Stomach smooth muscle (tissue), 2 donors: ENCODE measurements at regions not wholly inside any gene's neighbourhood (a gene's known extent, or its start where the extent isn't known, plus 50 kb on each side); places are given as distances from the start of the nearest gene placed in this dataset.

Experiments
- H3K27ac ChIP-seq: one replicate; pipeline ENCODE4 v1.7.0; 2013; ENCODE audit warnings: mild to moderate bottlenecking, low read length, inconsistent platforms
- H3K27me3 ChIP-seq, 2 donors: one replicate each; pipeline ENCODE4 v1.7.0; 2013; ENCODE audit warnings: low read length in 2 of 2; ENCODE audit not compliant: insufficient read depth in 2 of 2, control insufficient read depth in 1 of 2
- H3K36me3 ChIP-seq, 2 donors: one replicate each; pipeline ENCODE4 v1.7.0; 2013; ENCODE audit warnings: low read length in 2 of 2; ENCODE audit not compliant: control insufficient read depth in 2 of 2, insufficient read depth in 2 of 2
- H3K4me1 ChIP-seq: one replicate; pipeline ENCODE4 v1.7.0; 2013; ENCODE audit warnings: low read length; ENCODE audit not compliant: control insufficient read depth, insufficient read depth
- H3K4me3 ChIP-seq, 2 donors: one replicate each; pipeline ENCODE4 v1.7.0; 2013; ENCODE audit warnings: low read length in 2 of 2
- H3K9ac ChIP-seq, 2 donors: one replicate each; pipeline ENCODE4 v1.7.0; 2013; ENCODE audit warnings: low read length in 2 of 2, mild to moderate bottlenecking in 1 of 2
- H3K9me3 ChIP-seq, 2 donors: one replicate each; pipeline ENCODE4 v1.7.0; 2013; ENCODE audit warnings: low read length in 2 of 2; ENCODE audit not compliant: control insufficient read depth in 2 of 2
- donor health status: healthy.
- donor health status: Pancreatic carcinoma.

DNA sequence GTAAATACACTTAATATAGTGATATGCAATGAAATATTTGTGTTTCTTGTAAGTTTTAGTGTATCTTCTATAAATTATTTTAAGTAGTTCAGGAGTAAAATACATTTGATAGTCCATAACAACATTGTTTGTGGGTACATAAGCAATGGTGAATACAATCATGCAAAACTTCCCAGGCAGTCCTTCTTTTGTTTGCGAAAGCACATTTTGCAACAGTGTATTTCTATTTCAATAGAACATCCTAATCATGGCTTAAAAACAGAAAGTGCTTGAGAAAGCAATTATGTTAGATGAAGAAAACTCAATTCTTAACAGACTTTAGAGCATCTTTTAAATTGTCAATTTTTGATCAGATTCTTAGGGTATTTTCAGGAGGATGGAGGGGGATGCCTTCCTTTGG lies 155.6 kb downstream of the POSTN start:
- Histone ChIP-seq H3K27ac (no peak overlapping the region), H3K27me3 (no peaks in the 10 kb centered on the region), H3K36me3 (no peaks in the 10 kb centered on the region), H3K4me1 (no peaks in the 10 kb centered on the region), H3K9ac (no peak overlapping the region), H3K4me3 (no peak overlapping the region), H3K9me3 (no peaks in the 10 kb centered on the region)

DNA sequence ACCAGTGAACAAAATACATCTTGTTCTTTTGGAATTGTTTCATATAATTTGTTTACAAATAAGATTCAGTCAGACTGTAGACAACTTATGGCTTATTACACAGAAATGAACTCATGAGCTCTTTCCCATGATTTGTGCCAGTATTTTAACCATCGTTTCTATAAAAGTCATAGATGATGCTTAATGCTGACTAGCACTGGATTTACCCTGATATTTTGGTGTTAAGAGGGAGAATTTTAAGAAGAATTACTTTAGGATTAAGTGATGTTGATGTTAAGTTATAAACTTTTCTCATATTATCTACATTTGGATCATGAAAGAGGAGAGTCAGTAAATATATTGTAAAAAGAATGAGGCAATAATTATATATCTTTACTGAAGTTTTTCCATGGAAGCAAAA lies 162.7 kb downstream of the POSTN start:
- no peak overlapping the region for H3K27ac ChIP-seq
- H3K4me3 ChIP-seq, result no peak overlapping the region
- no peaks in the 10 kb centered on the region for H3K27me3 ChIP-seq
- H3K4me1 ChIP-seq, result no peaks in the 10 kb centered on the region
- no peaks in the 10 kb centered on the region for H3K9me3 ChIP-seq
- no peak overlapping the region for H3K9ac ChIP-seq
- H3K36me3 ChIP-seq, result no peaks in the 10 kb centered on the region

DNA sequence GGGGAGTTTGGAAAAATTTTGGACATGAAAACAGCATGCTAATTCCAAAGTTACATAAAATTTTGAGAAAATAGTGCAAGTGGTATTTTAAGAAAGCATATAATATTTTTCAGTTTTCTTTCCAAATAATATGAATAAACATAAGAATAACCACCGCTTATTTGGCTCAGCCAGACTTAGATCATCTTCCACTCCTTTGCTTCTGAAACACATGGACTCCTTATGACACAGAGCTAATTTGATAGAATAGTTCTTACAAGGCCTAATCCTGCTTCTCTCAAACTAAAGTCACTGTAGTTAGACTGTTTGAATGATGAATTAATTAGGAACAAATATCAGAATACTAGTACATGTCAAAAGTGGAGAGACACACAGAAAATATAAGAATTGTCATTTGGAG lies 165.5 kb downstream of the POSTN start:
- H3K36me3 ChIP-seq, result no peaks in the 10 kb centered on the region
- H3K9me3 ChIP-seq, result no peaks in the 10 kb centered on the region
- H3K4me3 ChIP-seq, result no peak overlapping the region
- H3K27me3 ChIP-seq, result no peaks in the 10 kb centered on the region
- no peak overlapping the region for H3K27ac ChIP-seq
- no peaks in the 10 kb centered on the region for H3K4me1 ChIP-seq
- no peak overlapping the region for H3K9ac ChIP-seq

DNA sequence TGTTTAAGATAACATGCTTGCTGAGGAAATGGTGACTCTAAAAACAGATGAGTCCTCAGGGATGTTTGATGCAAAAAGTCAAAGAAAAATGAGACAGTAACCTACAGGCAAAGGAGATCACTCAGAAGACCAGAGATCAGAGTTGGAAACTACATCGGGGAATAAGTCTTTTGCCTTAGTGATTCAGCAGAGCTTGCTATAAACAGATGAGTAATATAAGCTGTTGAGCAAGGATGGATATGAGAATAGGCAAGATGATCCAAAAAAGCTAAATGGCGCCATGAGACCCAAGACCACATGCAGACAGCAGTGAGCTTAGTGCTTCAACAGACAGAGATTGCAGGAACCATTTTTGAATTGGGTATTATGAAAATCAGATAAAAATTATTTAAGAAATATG lies 168.6 kb downstream of the POSTN start:
- Histone ChIP-seq H3K4me1 (no peaks in the 10 kb centered on the region), H3K4me3 (no peak overlapping the region), H3K27me3 (no peaks in the 10 kb centered on the region), H3K36me3 (no peaks in the 10 kb centered on the region), H3K27ac (no peak overlapping the region), H3K9ac (no peak overlapping the region), H3K9me3 (no peaks in the 10 kb centered on the region)

DNA sequence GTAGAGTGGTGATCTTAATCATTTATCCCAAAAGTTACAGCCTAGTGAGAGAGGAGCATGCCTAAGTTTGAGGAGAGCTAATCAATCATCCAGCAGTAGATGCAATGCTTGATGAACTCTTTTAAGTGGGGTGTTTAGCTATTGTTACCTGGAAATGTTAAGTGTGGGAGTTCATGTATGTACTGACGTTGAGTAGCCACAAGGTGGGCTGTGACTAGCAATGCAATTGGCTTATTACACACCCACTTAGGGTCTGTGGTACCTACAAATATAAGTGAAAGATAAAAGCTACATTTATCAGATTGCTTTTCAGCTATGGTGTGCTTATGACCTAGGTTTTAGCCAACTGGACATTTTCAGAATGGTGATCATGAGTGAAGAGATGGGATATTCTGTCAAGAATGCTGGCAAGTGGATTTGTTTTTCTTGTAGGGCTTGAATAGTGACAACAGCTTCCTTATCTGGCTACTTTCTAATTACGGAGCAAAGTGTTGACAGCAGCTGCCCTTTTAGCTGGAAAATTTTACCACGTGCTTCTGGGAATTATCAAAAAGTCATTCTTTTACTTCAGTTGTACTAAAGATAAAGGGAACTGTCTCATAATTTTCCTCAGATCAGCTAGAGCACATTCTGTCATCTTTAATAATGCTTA lies 170.6 kb downstream of the POSTN start:
- Histone ChIP-seq H3K27me3 (no peaks in the 10 kb centered on the region), H3K4me1 (no peaks in the 10 kb centered on the region), H3K27ac (no peak overlapping the region), H3K36me3 (no peaks in the 10 kb centered on the region), H3K4me3 (no peak overlapping the region), H3K9ac (no peak overlapping the region), H3K9me3 (no peaks in the 10 kb centered on the region)

DNA sequence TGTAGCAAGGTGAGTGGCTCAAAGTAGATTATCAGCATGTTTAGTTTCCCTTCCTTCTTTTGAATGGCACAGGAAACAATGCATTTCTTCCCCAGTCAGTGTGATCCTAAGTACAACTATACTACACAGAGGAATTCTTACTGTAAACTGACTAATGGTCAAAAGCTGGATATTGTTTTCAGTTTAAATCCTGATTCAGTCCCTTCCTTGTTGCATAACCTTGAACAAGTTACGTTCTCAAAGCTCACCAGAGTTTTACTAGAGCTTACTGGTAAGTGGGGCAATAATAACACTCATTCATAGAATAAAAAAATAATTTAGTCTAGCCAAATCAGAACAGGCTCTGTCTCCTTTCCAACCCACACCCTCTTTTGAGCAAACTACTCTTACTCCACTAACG lies 180.1 kb downstream of the POSTN start:
- H3K27me3 ChIP-seq, result no peaks in the 10 kb centered on the region
- H3K9ac ChIP-seq, result no peak overlapping the region
- no peaks in the 10 kb centered on the region for H3K4me1 ChIP-seq
- H3K9me3 ChIP-seq, result no peaks in the 10 kb centered on the region
- no peaks in the 10 kb centered on the region for H3K36me3 ChIP-seq
- no peak overlapping the region for H3K4me3 ChIP-seq
- no peak overlapping the region for H3K27ac ChIP-seq

DNA sequence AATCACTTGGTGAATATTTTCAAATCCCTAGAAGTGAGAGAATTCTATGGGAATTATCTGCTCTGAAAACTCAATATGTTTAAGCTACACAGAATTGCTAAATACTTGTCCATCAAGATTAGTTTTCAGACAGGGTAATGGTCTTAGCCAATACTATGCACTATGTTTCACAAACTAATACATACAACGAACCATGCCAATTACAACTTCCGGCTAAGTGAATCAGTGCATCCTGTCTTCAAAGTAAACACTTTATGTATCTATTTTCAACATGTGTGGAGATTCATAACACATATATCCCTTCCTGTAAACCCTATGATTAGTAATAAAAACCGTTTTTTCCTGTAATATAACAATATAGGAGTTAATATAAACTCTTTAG lies 181.5 kb downstream of the POSTN start:
- Histone ChIP-seq H3K36me3 (no peaks in the 10 kb centered on the region), H3K27ac (no peak overlapping the region), H3K27me3 (no peaks in the 10 kb centered on the region), H3K4me1 (no peaks in the 10 kb centered on the region), H3K9me3 (no peaks in the 10 kb centered on the region), H3K4me3 (no peak overlapping the region), H3K9ac (no peak overlapping the region)

DNA sequence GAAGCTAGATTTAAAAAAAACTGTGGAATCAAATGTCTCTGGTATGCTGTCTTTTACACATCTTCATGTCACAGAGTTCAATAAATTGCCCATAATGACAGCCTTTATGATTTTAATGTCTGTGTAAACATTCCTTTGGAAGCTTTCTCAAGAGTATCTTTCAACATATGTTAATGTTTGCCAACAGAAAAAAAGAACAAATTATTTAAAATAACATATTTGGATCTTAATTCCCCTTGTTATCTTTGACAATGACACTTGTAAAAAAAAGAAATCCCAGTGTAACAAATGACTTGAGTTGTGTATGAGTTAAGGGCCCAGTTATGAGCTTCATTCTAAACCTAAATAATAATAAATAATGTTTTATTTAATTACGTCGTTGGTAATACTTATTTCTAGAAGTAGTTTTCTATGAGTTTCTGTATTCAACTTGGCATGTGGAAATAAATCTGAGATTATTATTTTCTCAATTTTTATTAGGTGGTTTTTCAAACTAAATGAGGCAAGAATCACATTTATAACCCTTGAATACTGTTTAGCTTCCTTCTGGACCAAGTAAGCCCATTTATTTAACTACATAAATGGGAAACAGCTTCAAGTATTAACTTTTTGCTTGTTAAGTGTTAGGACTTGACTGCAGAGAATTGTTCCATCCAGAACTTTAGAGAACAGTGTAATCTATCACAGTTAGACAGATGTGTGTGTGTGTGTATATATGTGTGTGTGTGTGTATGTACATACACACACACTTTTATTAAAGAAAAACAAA lies 182.1 kb downstream of the POSTN start:
- no peaks in the 10 kb centered on the region for H3K9me3 ChIP-seq
- H3K27me3 ChIP-seq, result no peaks in the 10 kb centered on the region
- H3K9ac ChIP-seq, result no peak overlapping the region
- no peaks in the 10 kb centered on the region for H3K36me3 ChIP-seq
- no peak overlapping the region for H3K4me3 ChIP-seq
- H3K4me1 ChIP-seq, result no peaks in the 10 kb centered on the region
- H3K27ac ChIP-seq, result no peak overlapping the region

DNA sequence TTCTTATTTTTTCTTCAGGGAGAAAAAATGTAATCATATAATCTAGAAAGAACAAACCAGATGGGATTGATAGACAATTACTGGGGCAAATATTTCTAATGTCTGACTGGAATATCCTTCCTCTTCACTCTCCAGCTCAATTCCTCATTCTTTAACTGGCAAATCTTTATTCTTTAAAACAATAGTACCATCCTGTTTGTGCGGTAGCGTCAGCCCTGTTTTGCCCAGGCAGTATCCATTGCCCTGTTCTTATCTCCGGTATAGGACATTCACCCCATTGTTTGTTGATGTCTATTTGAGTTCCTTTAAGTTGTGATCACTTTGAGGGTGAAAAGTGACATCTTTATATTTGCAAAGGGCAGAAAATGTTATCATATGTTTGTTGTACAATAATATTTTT lies 185.4 kb downstream of the POSTN start:
- no peaks in the 10 kb centered on the region for H3K9me3 ChIP-seq
- H3K9ac ChIP-seq, result no peak overlapping the region
- H3K4me3 ChIP-seq, result no peak overlapping the region
- no peaks in the 10 kb centered on the region for H3K27me3 ChIP-seq
- H3K4me1 ChIP-seq, result no peaks in the 10 kb centered on the region
- no peaks in the 10 kb centered on the region for H3K36me3 ChIP-seq
- no peak overlapping the region for H3K27ac ChIP-seq

DNA sequence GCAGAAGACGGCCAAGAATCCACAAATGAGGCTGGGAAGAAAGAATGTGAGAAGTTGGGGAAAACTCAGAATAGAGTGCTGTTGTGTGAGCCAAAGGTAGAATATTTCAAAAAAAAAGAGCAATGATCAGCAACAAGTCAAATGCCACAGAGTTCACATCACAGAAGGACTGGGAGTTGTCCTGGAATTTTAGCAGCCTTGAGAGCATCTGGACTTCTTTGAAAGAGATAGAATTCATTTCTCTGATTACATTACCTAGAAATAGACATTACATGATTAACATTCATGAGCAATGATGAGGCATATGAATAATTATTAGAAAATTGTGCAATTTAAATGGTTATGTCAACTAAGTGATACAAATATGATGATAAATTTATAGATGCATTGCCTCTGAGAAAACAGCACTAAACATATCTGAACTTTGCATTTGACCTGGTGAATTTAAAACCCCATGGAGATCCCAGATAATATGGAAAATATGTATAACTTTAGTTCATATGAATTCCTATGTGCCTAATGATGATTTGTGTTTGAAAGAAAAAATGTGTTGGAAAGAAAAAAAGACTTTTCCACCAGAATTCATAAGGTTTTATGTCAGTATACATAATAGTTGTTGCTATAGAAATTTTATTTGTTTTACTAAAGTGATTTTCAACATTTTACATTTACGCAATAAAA lies 186.2 kb downstream of the POSTN start:
- Histone ChIP-seq H3K9me3 (no peaks in the 10 kb centered on the region), H3K4me1 (no peaks in the 10 kb centered on the region), H3K27me3 (no peaks in the 10 kb centered on the region), H3K27ac (no peak overlapping the region), H3K4me3 (no peak overlapping the region), H3K9ac (no peak overlapping the region), H3K36me3 (no peaks in the 10 kb centered on the region)

DNA sequence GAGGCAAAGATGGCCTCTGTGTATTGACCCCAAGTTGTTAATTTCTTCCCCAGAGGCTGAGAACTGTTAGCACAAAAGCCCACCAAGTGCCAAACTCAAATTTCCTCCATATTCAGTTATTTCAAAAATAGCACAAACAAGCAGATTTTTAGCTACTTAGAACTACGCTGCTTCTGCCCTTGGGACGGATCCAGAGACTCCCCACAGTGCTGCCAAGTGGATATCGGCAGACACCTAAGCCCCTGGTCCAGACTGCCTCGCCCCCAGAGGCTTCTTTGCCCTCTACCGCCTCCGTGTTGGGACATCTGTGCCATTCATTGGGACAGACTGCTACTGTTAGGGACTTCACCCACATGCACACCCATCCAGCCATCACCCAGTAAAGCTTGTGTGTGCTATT lies 188.3 kb downstream of the POSTN start:
- Histone ChIP-seq H3K9me3 (no peaks in the 10 kb centered on the region), H3K4me1 (no peaks in the 10 kb centered on the region), H3K27me3 (no peaks in the 10 kb centered on the region), H3K36me3 (no peaks in the 10 kb centered on the region), H3K27ac (no peak overlapping the region), H3K4me3 (no peak overlapping the region), H3K9ac (no peak overlapping the region)
